SK-N-SH (cell line): ENCODE measurements at regions not wholly inside any gene's neighbourhood (a gene's known extent, or its start where the extent isn't known, plus 50 kb on each side); places are given as distances from the start of the nearest gene placed in this dataset.

Source experiments
- CTCF ChIP-seq: fragments of 200-600 bp; sonication (generic); IDR thresholded peaks from 2 replicates; pipeline ENCODE4 v1.6.1; 2017; ENCODE audit warnings: antibody characterized with exemption, mild to moderate bottlenecking, moderate library complexity
- RAD21 ChIP-seq: IDR thresholded peaks from 2 replicates; pipeline ENCODE4 v1.6.1; 2012; ENCODE audit warnings: mild to moderate bottlenecking, low read length
- RFX5 ChIP-seq: IDR thresholded peaks from 2 replicates; pipeline ENCODE4 v1.6.1; 2012; ENCODE audit warnings: mild to moderate bottlenecking, improper control_type of control experiment, low read length
- RXRA ChIP-seq: IDR thresholded peaks from 2 replicates; pipeline ENCODE4 v1.4.0; 2012; ENCODE audit warnings: low read depth, mild to moderate bottlenecking, borderline replicate concordance
- TAF1 ChIP-seq: IDR thresholded peaks from 2 replicates; pipeline ENCODE4 v1.6.1; 2012; ENCODE audit warnings: low read depth, mild to moderate bottlenecking, low read length, moderate library complexity, borderline replicate concordance
- USF1 ChIP-seq: IDR thresholded peaks from 2 replicates; pipeline ENCODE4 v1.4.0; 2012; ENCODE audit warnings: low read depth, borderline replicate concordance

- no peak for TF ChIP-seq RFX5
- TF ChIP-seq CTCF, result no peak
- no peak for TF ChIP-seq USF1
- no peak for TF ChIP-seq TAF1
- no peak for TF ChIP-seq RAD21
- TF ChIP-seq RXRA, result no peak
Observed at GRCh38 chr1:29410476-29410875, 174.2 kb downstream of the PTPRU start.
